ENCODE measurements at regions not wholly inside any gene's neighbourhood (a gene's known extent, or its start where the extent isn't known, plus 50 kb on each side); places are given as distances from the start of the nearest gene placed in this dataset.

DNA sequence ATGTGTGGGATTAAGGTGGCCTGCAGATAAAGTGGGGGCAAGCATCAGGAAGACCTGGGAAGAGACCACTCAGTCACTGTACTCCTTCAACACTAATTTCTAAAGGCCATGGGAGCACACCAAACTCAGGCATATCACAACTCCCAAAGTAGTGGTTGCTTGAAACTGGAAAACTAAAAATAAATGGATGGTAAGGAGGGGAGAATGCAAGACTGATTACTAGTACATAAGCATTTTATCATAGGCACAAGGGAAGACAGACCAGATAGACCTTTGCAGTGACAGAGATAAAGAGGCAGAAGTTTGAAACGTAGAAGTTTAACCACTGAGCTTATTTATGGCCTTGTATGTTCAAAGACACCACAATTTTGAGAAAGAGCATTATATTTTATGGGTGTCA, 1098.1 kb upstream of the CELF4 start:
- TF ChIP-seq, protein P1, sequence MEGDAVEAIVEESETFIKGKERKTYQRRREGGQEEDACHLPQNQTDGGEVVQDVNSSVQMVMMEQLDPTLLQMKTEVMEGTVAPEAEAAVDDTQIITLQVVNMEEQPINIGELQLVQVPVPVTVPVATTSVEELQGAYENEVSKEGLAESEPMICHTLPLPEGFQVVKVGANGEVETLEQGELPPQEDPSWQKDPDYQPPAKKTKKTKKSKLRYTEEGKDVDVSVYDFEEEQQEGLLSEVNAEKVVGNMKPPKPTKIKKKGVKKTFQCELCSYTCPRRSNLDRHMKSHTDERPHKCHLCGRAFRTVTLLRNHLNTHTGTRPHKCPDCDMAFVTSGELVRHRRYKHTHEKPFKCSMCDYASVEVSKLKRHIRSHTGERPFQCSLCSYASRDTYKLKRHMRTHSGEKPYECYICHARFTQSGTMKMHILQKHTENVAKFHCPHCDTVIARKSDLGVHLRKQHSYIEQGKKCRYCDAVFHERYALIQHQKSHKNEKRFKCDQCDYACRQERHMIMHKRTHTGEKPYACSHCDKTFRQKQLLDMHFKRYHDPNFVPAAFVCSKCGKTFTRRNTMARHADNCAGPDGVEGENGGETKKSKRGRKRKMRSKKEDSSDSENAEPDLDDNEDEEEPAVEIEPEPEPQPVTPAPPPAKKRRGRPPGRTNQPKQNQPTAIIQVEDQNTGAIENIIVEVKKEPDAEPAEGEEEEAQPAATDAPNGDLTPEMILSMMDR (IDR thresholded peaks at IDR 0.05), result no peak
- TF ChIP-seq POLR2A (IDR thresholded peaks at IDR 0.05), result no peak
- TF ChIP-seq POLR2AphosphoS5 (IDR thresholded peaks at IDR 0.05), result no peak
